ENCODE measurements at regions not wholly inside any gene's neighbourhood (a gene's known extent, or its start where the extent isn't known, plus 50 kb on each side); places are given as distances from the start of the nearest gene placed in this dataset.

DNA sequence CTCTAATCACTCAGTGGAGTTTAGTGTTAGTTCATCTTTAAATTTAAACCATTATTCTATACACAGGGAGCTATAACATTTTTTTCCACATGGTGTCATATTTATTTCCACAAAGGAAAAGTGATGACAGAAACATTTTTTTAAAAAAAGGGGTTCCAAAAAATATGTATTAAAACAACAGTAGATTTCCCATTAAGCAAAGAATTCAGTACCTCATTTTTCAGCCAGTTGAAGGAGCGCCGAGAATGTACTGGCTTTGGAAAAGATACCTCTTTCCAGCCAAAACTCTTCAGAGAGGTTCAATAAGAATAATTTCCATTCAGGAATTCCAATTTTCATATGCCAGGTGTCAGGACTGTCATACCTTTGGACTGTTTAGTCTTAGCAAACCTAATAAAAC, 250.5 kb upstream of the MEOX2 start:
- 74 to 88% methylated on average over 2 of the region's 2 CpGs for WGBS, 2 donors
- no peaks in the 10 kb centered on the region for H3K36me3 ChIP-seq
- H3K27me3 ChIP-seq: no peaks in the 10 kb centered on the region
- DNase-seq (ENCODE audit: low spot score in 2 of 2): no peak
- H3K4me1 ChIP-seq: no peaks in the 10 kb centered on the region
- no peak overlapping the region for H3K4me3 ChIP-seq
- H3K9me3 ChIP-seq: no peaks in the 10 kb centered on the region
- H3K27ac ChIP-seq: no peak overlapping the region
- TF ChIP-seq EP300 (IDR thresholded peaks at IDR 0.05): no peak
- no peak for TF ChIP-seq POLR2A (IDR thresholded peaks at IDR 0.05)
- TF ChIP-seq, protein P1, sequence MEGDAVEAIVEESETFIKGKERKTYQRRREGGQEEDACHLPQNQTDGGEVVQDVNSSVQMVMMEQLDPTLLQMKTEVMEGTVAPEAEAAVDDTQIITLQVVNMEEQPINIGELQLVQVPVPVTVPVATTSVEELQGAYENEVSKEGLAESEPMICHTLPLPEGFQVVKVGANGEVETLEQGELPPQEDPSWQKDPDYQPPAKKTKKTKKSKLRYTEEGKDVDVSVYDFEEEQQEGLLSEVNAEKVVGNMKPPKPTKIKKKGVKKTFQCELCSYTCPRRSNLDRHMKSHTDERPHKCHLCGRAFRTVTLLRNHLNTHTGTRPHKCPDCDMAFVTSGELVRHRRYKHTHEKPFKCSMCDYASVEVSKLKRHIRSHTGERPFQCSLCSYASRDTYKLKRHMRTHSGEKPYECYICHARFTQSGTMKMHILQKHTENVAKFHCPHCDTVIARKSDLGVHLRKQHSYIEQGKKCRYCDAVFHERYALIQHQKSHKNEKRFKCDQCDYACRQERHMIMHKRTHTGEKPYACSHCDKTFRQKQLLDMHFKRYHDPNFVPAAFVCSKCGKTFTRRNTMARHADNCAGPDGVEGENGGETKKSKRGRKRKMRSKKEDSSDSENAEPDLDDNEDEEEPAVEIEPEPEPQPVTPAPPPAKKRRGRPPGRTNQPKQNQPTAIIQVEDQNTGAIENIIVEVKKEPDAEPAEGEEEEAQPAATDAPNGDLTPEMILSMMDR (IDR thresholded peaks at IDR 0.05): no peak

- no peaks in the 10 kb centered on the region for H3K4me1 ChIP-seq
- H3K27me3 ChIP-seq: no peaks in the 10 kb centered on the region
- no peak for TF ChIP-seq EP300 (IDR thresholded peaks at IDR 0.05)
- TF ChIP-seq, protein P1 (IDR thresholded peaks at IDR 0.05): no peak
- no peak for TF ChIP-seq POLR2A (IDR thresholded peaks at IDR 0.05)
- no peak overlapping the region for H3K4me3 ChIP-seq
- H3K36me3 ChIP-seq: no peaks in the 10 kb centered on the region
- H3K27ac ChIP-seq: no peak overlapping the region
- H3K9me3 ChIP-seq: peaks cover 0 to 6% (median 0%) of the 10 kb centered on the region in 4 donors
- no peak for DNase-seq (ENCODE audit: low spot score in 2 of 2)
- WGBS, 2 donors: 84 to 85% methylated on average over 1 of the region's 1 CpG
Measured at GRCh38 chr7:15932318-15932717, 245.8 kb upstream of the MEOX2 start.

DNA sequence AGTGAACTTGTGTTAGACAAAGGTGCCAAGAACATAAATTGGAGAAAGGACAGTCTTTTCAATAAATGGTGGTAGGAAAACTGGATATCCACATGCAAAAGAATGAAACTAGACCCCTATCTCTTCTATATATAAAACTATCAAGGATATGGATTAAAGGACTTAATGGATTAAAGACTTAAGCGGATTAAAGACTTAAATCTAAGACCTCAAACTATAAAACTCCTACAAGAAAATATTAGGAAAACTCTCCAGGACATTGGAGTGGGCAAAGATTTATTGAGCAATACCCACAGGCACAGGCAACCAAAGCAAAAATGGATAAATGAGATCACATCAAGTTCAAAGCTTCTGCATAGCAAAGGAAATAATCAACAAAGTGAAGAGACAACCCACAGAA, 242.9 kb upstream of the MEOX2 start:
- TF ChIP-seq, protein P1 (IDR thresholded peaks at IDR 0.05): no peak
- TF ChIP-seq POLR2A (IDR thresholded peaks at IDR 0.05): no peak
- TF ChIP-seq EP300 (IDR thresholded peaks at IDR 0.05): no peak
- DNase-seq (ENCODE audit: low spot score in 2 of 2): no peak
- H3K4me1 ChIP-seq: no peaks in the 10 kb centered on the region
- peaks cover 0 to 32% (median 0%) of the 10 kb centered on the region in 4 donors for H3K9me3 ChIP-seq
- no peak overlapping the region for H3K27ac ChIP-seq
- WGBS, 2 donors: 97 to 100% methylated on average over 1 of the region's 1 CpG
- H3K36me3 ChIP-seq: no peaks in the 10 kb centered on the region
- H3K27me3 ChIP-seq: no peaks in the 10 kb centered on the region
- H3K4me3 ChIP-seq: no peak overlapping the region

- no peak for DNase-seq (ENCODE audit: low spot score in 2 of 2)
- Histone ChIP-seq H3K36me3 (no peaks in the 10 kb centered on the region), H3K27me3 (no peaks in the 10 kb centered on the region), H3K9me3 (peaks cover 0 to 46% (median 0%) of the 10 kb centered on the region in 4 donors), H3K4me1 (no peaks in the 10 kb centered on the region), H3K27ac (no peak overlapping the region), H3K4me3 (no peak overlapping the region)
- TF ChIP-seq POLR2A (IDR thresholded peaks at IDR 0.05): no peak
- TF ChIP-seq, protein P1 (IDR thresholded peaks at IDR 0.05): no peak
- 94 to 96% methylated on average over 1 of the region's 1 CpG for WGBS, 2 donors
Measured at GRCh38 chr7:15925608-15926007, 239.1 kb upstream of the MEOX2 start.

- 100% methylated on average over 1 of the region's 1 CpG for WGBS, 2 donors
Measured at GRCh38 chr7:15924910-15925309, 238.4 kb upstream of the MEOX2 start.

More at GRCh38 chr7:15924910-15925309, 238.4 kb upstream of the MEOX2 start:
- Histone ChIP-seq H3K27me3 (no peaks in the 10 kb centered on the region), H3K36me3 (no peaks in the 10 kb centered on the region), H3K4me3 (no peak overlapping the region), H3K9me3 (peaks cover 0 to 46% (median 0%) of the 10 kb centered on the region in 4 donors), H3K4me1 (no peaks in the 10 kb centered on the region), H3K27ac (no peak overlapping the region)
- no peak for DNase-seq (ENCODE audit: low spot score in 2 of 2)
- TF ChIP-seq, protein P1 (IDR thresholded peaks at IDR 0.05): no peak
- no peak for TF ChIP-seq EP300 (IDR thresholded peaks at IDR 0.05)
- TF ChIP-seq POLR2A (IDR thresholded peaks at IDR 0.05): no peak

All from tibial nerve (tissue), 4 donors.